AG04450 (cell line): ENCODE measurements at regions not wholly inside any gene's neighbourhood (a gene's known extent, or its start where the extent isn't known, plus 50 kb on each side); places are given as distances from the start of the nearest gene placed in this dataset.

Source experiments
- CTCF ChIA-PET: fragments of 300-600, 350-600 bp; formaldehyde crosslinking; extraction: SDS; loops from one replicate; lab custom pipeline; 2022; ENCODE audit warnings: antibody characterized with exemption, inconsistent platforms; lab: Charles Lee
- POLR2A ChIA-PET: fragments of 350-600 bp; formaldehyde crosslinking; extraction: SDS; loops from one replicate; lab custom pipeline; 2021; ENCODE audit warnings: antibody characterized with exemption, inconsistent platforms; lab: Yijun Ruan, JAX
- DNase-seq: peaks from one replicate; pipeline ENCODE4 v3.0.0-alpha.2; 2011; ENCODE audit warnings: low read depth, low spot score
- H3K27ac ChIP-seq: one replicate; pipeline ENCODE4 v1.5.1; 2012; ENCODE audit warnings: low read depth, low read length, control low read depth
- H3K27me3 ChIP-seq: one replicate; pipeline ENCODE4 v1.6.0; 2012; ENCODE audit warnings: low read length; ENCODE audit not compliant: control insufficient read depth, insufficient read depth
- H3K4me3 ChIP-seq: 2 replicates; pipeline ENCODE4 v1.5.1; 2011; ENCODE audit warnings: mild to moderate bottlenecking, low read depth, low read length, control low read depth
- H3K9me3 ChIP-seq: 2 replicates; pipeline ENCODE4 v1.5.1; 2012; ENCODE audit warnings: low read length; ENCODE audit not compliant: control insufficient read depth, insufficient read depth
- CTCF ChIP-seq: IDR thresholded peaks from 2 replicates; pipeline ENCODE4 v1.5.1; 2011; ENCODE audit warnings: low read depth, low read length, control low read depth, inconsistent platforms

GRCh38 chr9:109948453-109948852 lies 168.5 kb downstream of the PALM2AKAP2 start:
- POLR2A ChIA-PET = no interaction called here

GRCh38 chr9:109950710-109951443 lies 170.9 kb downstream of the PALM2AKAP2 start:
- H3K27me3 ChIP-seq = no peaks in the 10 kb centered on the region
- H3K9me3 ChIP-seq = no peaks in the 10 kb centered on the region
- no peak overlapping the region for H3K27ac ChIP-seq
- ChIA-PET CTCF (interaction anchor here (1.3 kb wide), 1 partner anchor 376 kb away, joined by 3 read pairs; no protein-coding TSS in a partner anchor), POLR2A (no interaction called here)
- no peak overlapping the region for H3K4me3 ChIP-seq
- DNase-seq = no peak
- no peak for TF ChIP-seq CTCF

More at GRCh38 chr9:109948453-109948852, 168.5 kb downstream of the PALM2AKAP2 start:
- TF ChIP-seq CTCF = no peak
- no peak for DNase-seq
- H3K27me3 ChIP-seq = no peaks in the 10 kb centered on the region
- no peak overlapping the region for H3K4me3 ChIP-seq
- no peak overlapping the region for H3K27ac ChIP-seq
- H3K9me3 ChIP-seq = no peaks in the 10 kb centered on the region
- CTCF ChIA-PET = no interaction called here

- Histone ChIP-seq H3K9me3 (no peaks in the 10 kb centered on the region), H3K27me3 (no peaks in the 10 kb centered on the region), H3K4me3 (no peak overlapping the region), H3K27ac (no peak overlapping the region)
- ChIA-PET CTCF (interaction anchor here (1.1 kb wide), 1 partner anchor 8 kb away, joined by 3 read pairs; no protein-coding TSS in a partner anchor), POLR2A (no interaction called here)
- no peak for TF ChIP-seq CTCF
- DNase-seq = no peak
Measured at GRCh38 chr9:109953300-109953699, 173.3 kb downstream of the PALM2AKAP2 start.

- Histone ChIP-seq H3K4me3 (no peak overlapping the region), H3K27me3 (no peaks in the 10 kb centered on the region), H3K27ac (no peak overlapping the region), H3K9me3 (no peaks in the 10 kb centered on the region)
- ChIA-PET POLR2A (no interaction called here), CTCF (interaction anchor here (1.1 kb wide), 1 partner anchor 8 kb away, joined by 3 read pairs; no protein-coding TSS in a partner anchor)
- no peak for DNase-seq
- TF ChIP-seq CTCF = 0 out of 2 replicates have a peak, but pooled peaks have one; percentile 10
Measured at GRCh38 chr9:109953813-109954497, 174.0 kb downstream of the PALM2AKAP2 start.
